Gastroesophageal sphincter (tissue), 4 donors: ENCODE measurements at regions not wholly inside any gene's neighbourhood (a gene's known extent, or its start where the extent isn't known, plus 50 kb on each side); places are given as distances from the start of the nearest gene placed in this dataset.

Experiments used
- ATAC-seq: fragments of 150-250 bp; one replicate; pipeline ENCODE4 v1.9.1; 2016; ENCODE audit warnings: mild to moderate bottlenecking, moderate library complexity
- H3K27ac ChIP-seq, 4 donors: fragments of 200-600 bp; sonication (generic) in 3 of 4; 1 replicate in 3 of 4; 2 replicates in 1 of 4; pipeline ENCODE4 v1.5.1; 2016 to 2019
- H3K27me3 ChIP-seq: fragments of 200-600 bp; sonication (generic); one replicate; pipeline ENCODE4 v1.5.1; 2019
- H3K36me3 ChIP-seq, 2 donors: fragments of 200-600 bp; sonication (generic); one replicate each; pipeline ENCODE4 v1.5.1; 2019; ENCODE audit warnings: control low read depth in 1 of 2
- H3K4me1 ChIP-seq, 3 donors: fragments of 200-600 bp; sonication (generic); 1 replicate in 2 of 3; 2 replicates in 1 of 3; pipeline ENCODE4 v1.5.1; 2016 to 2019; ENCODE audit warnings: control low read depth in 2 of 3
- H3K4me3 ChIP-seq, 2 donors: fragments of 200-600 bp; sonication (generic); one replicate each; pipeline ENCODE4 v1.5.1; 2019; ENCODE audit warnings: mild to moderate bottlenecking in 1 of 2, moderate library complexity in 1 of 2
- H3K9me3 ChIP-seq, 3 donors: fragments of 200-600 bp; sonication (generic); one replicate each; pipeline ENCODE4 v1.5.1; 2017 to 2019; ENCODE audit warnings: control low read depth in 2 of 3
- EP300 ChIP-seq: sonication (generic); formaldehyde crosslinking; IDR thresholded peaks from one replicate; pipeline ENCODE4 v1.6.1; 2017; ENCODE audit warnings: antibody characterized with exemption, mild to moderate bottlenecking
- POLR2A ChIP-seq, 2 donors: fragments of 450-650 bp; IDR thresholded peaks; one replicate each; pipeline ENCODE4 v1.6.1; 2017; ENCODE audit warnings: antibody characterized with exemption in 2 of 2, mild to moderate bottlenecking in 2 of 2, moderate library complexity in 1 of 2
- POLR2AphosphoS5 ChIP-seq: sonication (generic); formaldehyde crosslinking; IDR thresholded peaks from one replicate; pipeline ENCODE4 v1.6.1; 2017; ENCODE audit warnings: antibody characterized with exemption
- WGBS, 2 donors: methylation state at CpG; one replicate each; pipeline ENCODE4 v1.1.5; 2018; ENCODE audit warnings: low coverage in 1 of 2; 5-methylcytosine and 5-hydroxymethylcytosine counted together
- TF ChIP-seq, protein P1 (sequence below), 4 experiments: fragments of 200-600 bp in 2 of 4; fragments of 450-650 bp in 2 of 4; sonication (generic) in 1 of 4; IDR thresholded peaks; one replicate each; pipeline ENCODE4 v1.5.1; 2017 to 2019; ENCODE audit warnings: antibody characterized with exemption in 4 of 4, mild to moderate bottlenecking in 2 of 4, moderate library complexity in 2 of 4

DNA sequence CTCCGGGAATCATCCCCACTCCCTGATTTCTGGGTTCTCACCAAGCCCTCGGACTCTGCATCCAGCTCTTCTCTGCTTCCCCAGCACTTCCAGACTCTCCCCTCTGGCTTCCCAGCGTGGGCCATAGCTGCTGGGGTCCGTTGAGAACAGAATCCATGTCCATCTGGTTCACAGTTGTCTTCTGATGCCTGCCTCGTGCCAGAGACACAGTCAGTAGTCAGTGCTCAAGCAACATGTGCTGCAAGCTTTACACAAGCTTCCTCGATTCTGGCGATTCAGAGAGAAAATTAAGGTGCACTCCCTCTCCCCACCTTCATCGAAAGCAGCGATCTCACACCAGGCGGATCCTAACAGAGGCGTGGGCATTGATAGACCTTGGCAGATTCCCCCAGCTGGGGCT, 495.5 kb downstream of the TBC1D22A start:
- peaks cover 0 to 7% (median 0%) of the 10 kb centered on the region in 3 donors for H3K9me3 ChIP-seq
- ATAC-seq = no peak
- H3K4me1 ChIP-seq = no peaks in the 10 kb centered on the region
- H3K27me3 ChIP-seq = peaks cover 30% of the 10 kb centered on the region
- H3K36me3 ChIP-seq = no peaks in the 10 kb centered on the region
- no peak overlapping the region for H3K4me3 ChIP-seq
- TF ChIP-seq POLR2AphosphoS5 (no peak), EP300 (no peak), POLR2A (IDR thresholded peaks at IDR 0.05) (no peak)
- TF ChIP-seq, protein P1, sequence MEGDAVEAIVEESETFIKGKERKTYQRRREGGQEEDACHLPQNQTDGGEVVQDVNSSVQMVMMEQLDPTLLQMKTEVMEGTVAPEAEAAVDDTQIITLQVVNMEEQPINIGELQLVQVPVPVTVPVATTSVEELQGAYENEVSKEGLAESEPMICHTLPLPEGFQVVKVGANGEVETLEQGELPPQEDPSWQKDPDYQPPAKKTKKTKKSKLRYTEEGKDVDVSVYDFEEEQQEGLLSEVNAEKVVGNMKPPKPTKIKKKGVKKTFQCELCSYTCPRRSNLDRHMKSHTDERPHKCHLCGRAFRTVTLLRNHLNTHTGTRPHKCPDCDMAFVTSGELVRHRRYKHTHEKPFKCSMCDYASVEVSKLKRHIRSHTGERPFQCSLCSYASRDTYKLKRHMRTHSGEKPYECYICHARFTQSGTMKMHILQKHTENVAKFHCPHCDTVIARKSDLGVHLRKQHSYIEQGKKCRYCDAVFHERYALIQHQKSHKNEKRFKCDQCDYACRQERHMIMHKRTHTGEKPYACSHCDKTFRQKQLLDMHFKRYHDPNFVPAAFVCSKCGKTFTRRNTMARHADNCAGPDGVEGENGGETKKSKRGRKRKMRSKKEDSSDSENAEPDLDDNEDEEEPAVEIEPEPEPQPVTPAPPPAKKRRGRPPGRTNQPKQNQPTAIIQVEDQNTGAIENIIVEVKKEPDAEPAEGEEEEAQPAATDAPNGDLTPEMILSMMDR (IDR thresholded peaks at IDR 0.05) = no peak
- 87 to 100% methylated on average over 1 to 4 of the region's 11 CpGs for WGBS, 2 donors
- no peak overlapping the region for H3K27ac ChIP-seq

DNA sequence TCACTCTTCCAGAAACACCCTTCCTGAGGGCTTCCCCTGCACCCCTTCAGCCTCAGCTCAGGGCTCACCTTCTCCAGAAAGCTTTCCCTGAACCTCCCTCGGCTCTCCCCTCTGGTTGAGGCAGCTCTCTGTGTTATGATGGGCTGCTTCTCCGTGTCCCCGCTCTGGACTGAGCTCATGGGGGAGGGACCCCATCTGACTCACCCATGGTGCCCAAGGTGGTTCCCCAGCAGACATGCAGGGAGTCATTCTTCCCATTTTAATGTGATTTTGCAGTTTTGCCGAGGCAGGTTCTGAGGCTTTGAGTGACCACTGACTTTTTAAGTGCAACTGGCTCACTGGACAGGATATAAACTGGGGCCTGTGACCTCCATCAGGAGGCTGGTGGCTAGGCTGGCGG, 495.1 kb downstream of the TBC1D22A start:
- no peaks in the 10 kb centered on the region for H3K36me3 ChIP-seq
- no peak overlapping the region for H3K4me3 ChIP-seq
- 67% methylated on average over 1 of the region's 5 CpGs; no CpG with 5 or more reads in 1 of the 2 donors for WGBS, 2 donors
- no peaks in the 10 kb centered on the region for H3K4me1 ChIP-seq
- H3K9me3 ChIP-seq = peaks cover 0 to 9% (median 0%) of the 10 kb centered on the region in 3 donors
- ATAC-seq = no peak
- H3K27ac ChIP-seq = no peak overlapping the region
- peaks cover 30% of the 10 kb centered on the region for H3K27me3 ChIP-seq
- TF ChIP-seq POLR2A (IDR thresholded peaks at IDR 0.05) (no peak), POLR2AphosphoS5 (no peak), EP300 (no peak)
- TF ChIP-seq, protein P1 (IDR thresholded peaks at IDR 0.05) = no peak

DNA sequence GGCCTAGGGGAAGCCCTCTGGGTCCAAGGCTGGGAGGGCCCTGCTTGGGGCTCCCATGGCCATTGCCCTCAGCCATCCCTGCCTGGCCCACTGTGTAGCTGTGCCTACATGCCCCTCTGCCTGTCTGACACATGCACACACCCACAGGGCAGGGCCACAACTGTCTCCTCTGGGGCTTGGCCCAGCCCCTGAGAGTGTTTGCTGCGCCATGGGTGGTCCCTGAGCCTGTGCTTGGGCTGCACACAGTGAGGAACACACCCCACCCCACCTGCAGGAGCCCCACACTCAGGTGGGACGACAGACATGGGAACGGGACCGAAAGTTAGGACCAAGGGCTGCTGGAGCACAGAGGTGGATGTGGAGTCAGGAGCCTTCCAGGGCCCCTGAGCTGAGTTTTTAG, 489.5 kb downstream of the TBC1D22A start:
- peaks cover 49% of the 10 kb centered on the region for H3K27me3 ChIP-seq
- WGBS, 2 donors = 80% methylated on average over 1 of the region's 4 CpGs; no CpG with 5 or more reads in 1 of the 2 donors
- no peak for TF ChIP-seq POLR2AphosphoS5
- TF ChIP-seq, protein P1 (IDR thresholded peaks at IDR 0.05) = no peak
- no peak for TF ChIP-seq EP300
- no peak for TF ChIP-seq POLR2A (IDR thresholded peaks at IDR 0.05)
- peaks cover 0 to 9% (median 0%) of the 10 kb centered on the region in 3 donors for H3K9me3 ChIP-seq
- H3K36me3 ChIP-seq = no peaks in the 10 kb centered on the region
- ATAC-seq = no peak
- no peak overlapping the region for H3K27ac ChIP-seq
- H3K4me1 ChIP-seq = no peaks in the 10 kb centered on the region
- no peak overlapping the region for H3K4me3 ChIP-seq

DNA sequence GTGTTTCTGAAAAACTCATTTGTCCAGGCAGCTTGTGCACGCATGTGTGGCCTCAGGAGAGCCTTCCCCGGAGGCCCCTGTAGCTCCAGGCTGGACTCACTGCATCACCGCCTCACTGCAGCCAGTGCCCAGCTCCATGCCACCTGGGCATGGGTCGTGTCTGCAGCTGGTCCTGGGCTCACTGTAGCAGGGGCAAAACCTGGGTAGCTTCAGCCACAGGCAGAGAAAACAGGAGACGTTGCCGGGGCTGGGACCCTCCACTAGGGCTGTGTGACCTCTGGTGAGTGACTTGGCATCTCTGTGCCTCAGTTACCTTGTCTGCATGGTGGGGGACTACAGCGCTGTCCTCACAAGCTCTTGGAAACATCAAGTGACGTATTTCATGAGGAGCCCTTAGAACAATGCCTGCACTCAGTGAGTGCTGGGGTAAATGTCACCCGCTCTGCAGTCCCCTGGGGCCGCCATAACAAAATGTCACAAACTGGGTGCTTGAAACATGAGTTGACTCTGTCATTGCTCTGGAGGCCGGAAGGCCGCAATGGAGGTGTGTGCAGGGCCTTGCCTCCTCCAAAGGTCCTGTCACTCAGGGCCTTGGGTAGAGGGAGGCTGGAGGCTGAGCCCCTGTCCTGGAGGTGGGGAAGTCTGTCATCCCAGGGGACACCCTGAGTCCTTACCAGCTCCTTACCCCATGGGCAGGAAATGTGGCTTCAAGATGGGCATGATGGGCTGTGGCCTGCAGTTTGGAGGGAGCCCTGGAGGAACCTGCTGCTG, 488.7 kb downstream of the TBC1D22A start:
- H3K27me3 ChIP-seq = peaks cover 54% of the 10 kb centered on the region
- ATAC-seq = no peak
- H3K27ac ChIP-seq = no peak overlapping the region
- no peaks in the 10 kb centered on the region for H3K4me1 ChIP-seq
- WGBS, 2 donors = 70 to 87% methylated on average over 2 to 5 of the region's 12 CpGs
- TF ChIP-seq, protein P1 (IDR thresholded peaks at IDR 0.05) = no peak
- TF ChIP-seq EP300 (no peak), POLR2AphosphoS5 (no peak), POLR2A (IDR thresholded peaks at IDR 0.05) (no peak)
- H3K36me3 ChIP-seq = no peaks in the 10 kb centered on the region
- H3K4me3 ChIP-seq = no peak overlapping the region
- peaks cover 0 to 9% (median 0%) of the 10 kb centered on the region in 3 donors for H3K9me3 ChIP-seq

DNA sequence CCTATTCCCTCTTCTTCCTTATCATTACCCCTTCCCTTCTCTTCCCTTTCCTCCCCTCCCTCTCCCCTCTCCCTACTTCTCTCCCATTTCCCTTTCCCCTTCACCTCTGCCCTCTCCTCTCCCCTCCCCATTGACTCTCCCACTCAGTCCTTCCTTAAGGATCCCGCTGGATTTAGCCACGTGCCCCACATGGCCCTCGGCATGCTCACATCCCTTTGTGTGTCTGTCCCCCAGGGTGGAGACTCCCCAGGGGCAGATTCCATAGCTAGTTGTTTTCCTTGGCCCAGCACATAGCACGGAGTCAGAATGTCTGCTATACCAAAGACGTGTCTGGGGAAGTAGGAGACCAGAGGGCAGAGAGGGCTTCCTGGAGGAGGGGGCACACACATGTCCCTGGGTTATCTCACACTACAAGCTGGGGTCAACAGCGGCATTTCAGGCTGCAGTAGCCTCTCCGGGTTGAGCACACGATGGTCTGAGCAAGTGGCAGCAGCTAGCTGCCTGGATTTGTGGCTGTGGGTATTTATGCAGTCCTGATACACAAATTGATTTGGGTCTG, 487.0 kb downstream of the TBC1D22A start:
- no peak overlapping the region for H3K27ac ChIP-seq
- no peak for ATAC-seq
- no peak for TF ChIP-seq POLR2A (IDR thresholded peaks at IDR 0.05)
- TF ChIP-seq, protein P1 (IDR thresholded peaks at IDR 0.05) = no peak
- TF ChIP-seq EP300 = no peak
- no peak for TF ChIP-seq POLR2AphosphoS5
- peaks cover 66% of the 10 kb centered on the region for H3K27me3 ChIP-seq
- H3K4me1 ChIP-seq = no peaks in the 10 kb centered on the region
- WGBS, 2 donors = 49 to 53% methylated on average over 3 to 5 of the region's 8 CpGs
- peaks cover 0 to 9% (median 0%) of the 10 kb centered on the region in 3 donors for H3K9me3 ChIP-seq
- H3K4me3 ChIP-seq = no peak overlapping the region
- H3K36me3 ChIP-seq = no peaks in the 10 kb centered on the region
